ENCODE measurements at regions not wholly inside any gene's neighbourhood (a gene's known extent, or its start where the extent isn't known, plus 50 kb on each side); places are given as distances from the start of the nearest gene placed in this dataset.
"Not testable (repeated sequence)": the region's sequence is repeated elsewhere in the genome, so short reads cannot be mapped to it uniquely, and the experiment has no call there.

- H3K4me3 ChIP-seq (ENCODE audit: low read depth, low read length) = no peak overlapping the region
- peak; percentile 56 for DNase-seq (ENCODE audit: low read depth)
- TF ChIP-seq CTCF (conservative IDR thresholded peaks at IDR 0.05; ENCODE audit: low read depth, low read length) = no peak
Observed at GRCh38 chrX:74009041-74009440, 156.5 kb upstream of the XIST start.

- TF ChIP-seq CTCF (conservative IDR thresholded peaks at IDR 0.05; ENCODE audit: low read depth, low read length) = no peak
- H3K4me3 ChIP-seq (ENCODE audit: low read depth, low read length) = no peak overlapping the region
- no peak for DNase-seq (ENCODE audit: low read depth)
Observed at GRCh38 chrX:73992019-73992418, 139.5 kb upstream of the XIST start.

GRCh38 chrX:73987166-73987565 is 134.7 kb upstream of the XIST start:
- no peak overlapping the region for H3K4me3 ChIP-seq (ENCODE audit: low read depth, low read length)
- no peak for TF ChIP-seq CTCF (conservative IDR thresholded peaks at IDR 0.05; ENCODE audit: low read depth, low read length)
- no peak for DNase-seq (ENCODE audit: low read depth)

- DNase-seq (ENCODE audit: low read depth) = no peak
- no peak overlapping the region for H3K4me3 ChIP-seq (ENCODE audit: low read depth, low read length)
- TF ChIP-seq CTCF (conservative IDR thresholded peaks at IDR 0.05; ENCODE audit: low read depth, low read length) = no peak
Observed at GRCh38 chrX:73979551-73980131, 127.1 kb upstream of the XIST start.

- peak; percentile 14 for DNase-seq (ENCODE audit: low read depth)
- TF ChIP-seq CTCF (conservative IDR thresholded peaks at IDR 0.05; ENCODE audit: low read depth, low read length) = no peak
- no peak overlapping the region for H3K4me3 ChIP-seq (ENCODE audit: low read depth, low read length)
Observed at GRCh38 chrX:73977542-73978169, 125.1 kb upstream of the XIST start.

GRCh38 chrX:73967461-73967860 is 114.9 kb upstream of the XIST start:
- not testable (repeated sequence) for DNase-seq (ENCODE audit: low read depth); H3K4me3 ChIP-seq (ENCODE audit: low read depth, low read length)

GRCh38 chrX:73965833-73966232 is 113.3 kb upstream of the XIST start:
- TF ChIP-seq CTCF (conservative IDR thresholded peaks at IDR 0.05; ENCODE audit: low read depth, low read length) = no peak
- no peak overlapping the region for H3K4me3 ChIP-seq (ENCODE audit: low read depth, low read length)
- DNase-seq (ENCODE audit: low read depth) = no peak

Measured in choroid plexus epithelial cell (primary cell).